KMS-11 (cell line): ENCODE measurements at regions not wholly inside any gene's neighbourhood (a gene's known extent, or its start where the extent isn't known, plus 50 kb on each side); places are given as distances from the start of the nearest gene placed in this dataset.
"Not testable (repeated sequence)": the region's sequence is repeated elsewhere in the genome, so short reads cannot be mapped to it uniquely, and the experiment has no call there.

ENCODE experiments used
- H2AFZ ChIP-seq: fragments of 200-600 bp; sonication (generic); 2 replicates; pipeline ENCODE4 v1.6.1; 2016; ENCODE audit warnings: antibody characterized with exemption, mixed run types, low read depth
- H3K27ac ChIP-seq: fragments of 200-600 bp; sonication (generic); 2 replicates; pipeline ENCODE4 v1.6.1; 2016; ENCODE audit warnings: mild to moderate bottlenecking, mixed run types
- H3K27me3 ChIP-seq: fragments of 200-600 bp; sonication (generic); 2 replicates; pipeline ENCODE4 v1.6.1; 2017; ENCODE audit warnings: mild to moderate bottlenecking, low read depth, mixed run types, moderate library complexity; ENCODE audit not compliant: insufficient read depth
- H3K36me3 ChIP-seq: fragments of 200-600 bp; sonication (generic); 2 replicates; pipeline ENCODE4 v1.6.1; 2017; ENCODE audit warnings: mild to moderate bottlenecking, mixed run types; ENCODE audit not compliant: insufficient read depth
- H3K4me1 ChIP-seq: fragments of 200-600 bp; sonication (generic); 2 replicates; pipeline ENCODE4 v1.6.1; 2016; ENCODE audit warnings: mild to moderate bottlenecking, low read depth, mixed run types; ENCODE audit not compliant: poor library complexity, severe bottlenecking
- H3K4me2 ChIP-seq: fragments of 200-600 bp; sonication (generic); 2 replicates; pipeline ENCODE4 v1.7.0; 2016; ENCODE audit warnings: mild to moderate bottlenecking, mixed run types
- H3K4me3 ChIP-seq: fragments of 200-600 bp; sonication (generic); IDR thresholded peaks from 2 replicates; pipeline ENCODE4 v1.6.1; 2017; ENCODE audit warnings: low read depth, low read length, mixed read lengths; ENCODE audit not compliant: insufficient read depth
- H3K79me2 ChIP-seq: fragments of 200-600 bp; sonication (generic); 2 replicates; pipeline ENCODE4 v1.6.1; 2016; ENCODE audit warnings: low read depth, mixed run types; ENCODE audit not compliant: insufficient read depth
- H3K9ac ChIP-seq: fragments of 200-600 bp; sonication (generic); 2 replicates; pipeline ENCODE4 v1.6.1; 2016; ENCODE audit warnings: mild to moderate bottlenecking, mixed run types
- H4K20me1 ChIP-seq: fragments of 200-600 bp; sonication (generic); 2 replicates; pipeline ENCODE4 v1.6.1; 2016; ENCODE audit warnings: mild to moderate bottlenecking, mixed run types; ENCODE audit not compliant: insufficient read depth
- CTCF ChIP-seq: fragments of 200-600 bp; sonication (generic); conservative IDR thresholded peaks from 2 replicates; pipeline ENCODE4 v1.6.1; 2017; ENCODE audit warnings: low read depth, mild to moderate bottlenecking, antibody characterized with exemption, low read length, moderate library complexity, mixed read lengths

- H3K9ac ChIP-seq, result no peak overlapping the region
- no peaks in the 10 kb centered on the region for H3K79me2 ChIP-seq
- no peaks in the 10 kb centered on the region for H4K20me1 ChIP-seq
- no peaks in the 10 kb centered on the region for H3K4me1 ChIP-seq
- TF ChIP-seq CTCF, result no peak
- H3K27me3 ChIP-seq, result no peaks in the 10 kb centered on the region
- no peak overlapping the region for H2AFZ ChIP-seq
- H3K4me2 ChIP-seq, result no peak overlapping the region
- H3K4me3 ChIP-seq, result no peak overlapping the region
- no peak overlapping the region for H3K27ac ChIP-seq
- H3K36me3 ChIP-seq, result no peaks in the 10 kb centered on the region
These were observed 1124.6 kb upstream of the FAM98A start for GRCh38 chr2:34723683-34724082.

GRCh38 chr2:34719206-34719605, 1120.1 kb upstream of the FAM98A start:
- Histone ChIP-seq H3K4me1 (no peaks in the 10 kb centered on the region), H2AFZ (no peak overlapping the region), H3K4me3 (no peak overlapping the region), H4K20me1 (no peaks in the 10 kb centered on the region), H3K36me3 (no peaks in the 10 kb centered on the region), H3K27me3 (no peaks in the 10 kb centered on the region), H3K4me2 (no peak overlapping the region), H3K79me2 (no peaks in the 10 kb centered on the region), H3K9ac (no peak overlapping the region), H3K27ac (no peak overlapping the region)
- no peak for TF ChIP-seq CTCF

GRCh38 chr2:34705551-34706247, 1106.6 kb upstream of the FAM98A start:
- Histone ChIP-seq H4K20me1 (no peaks in the 10 kb centered on the region), H3K27ac (no peak overlapping the region), H3K27me3 (no peaks in the 10 kb centered on the region), H3K4me1 (no peaks in the 10 kb centered on the region), H3K4me3 (no peak overlapping the region), H3K79me2 (no peaks in the 10 kb centered on the region), H2AFZ (no peak overlapping the region), H3K4me2 (no peak overlapping the region), H3K9ac (no peak overlapping the region), H3K36me3 (no peaks in the 10 kb centered on the region)
- no peak for TF ChIP-seq CTCF

- Histone ChIP-seq H3K36me3 (no peaks in the 10 kb centered on the region), H3K27me3 (no peaks in the 10 kb centered on the region), H4K20me1 (no peaks in the 10 kb centered on the region), H3K9ac (no peak overlapping the region), H3K79me2 (no peaks in the 10 kb centered on the region), H3K4me1 (no peaks in the 10 kb centered on the region), H3K4me3 (no peak overlapping the region), H3K4me2 (no peak overlapping the region), H3K27ac (no peak overlapping the region), H2AFZ (no peak overlapping the region)
- no peak for TF ChIP-seq CTCF
These were observed 1104.2 kb upstream of the FAM98A start for GRCh38 chr2:34703292-34703691.

GRCh38 chr2:34702391-34702790, 1103.3 kb upstream of the FAM98A start:
- H3K27ac ChIP-seq, H2AFZ ChIP-seq, H3K4me3 ChIP-seq, H3K79me2 ChIP-seq, H3K4me2 ChIP-seq, H3K4me1 ChIP-seq, H3K36me3 ChIP-seq, H3K27me3 ChIP-seq, H4K20me1 ChIP-seq, H3K9ac ChIP-seq: not testable (repeated sequence)

- H3K9ac ChIP-seq, H3K27ac ChIP-seq, H2AFZ ChIP-seq, H3K27me3 ChIP-seq, H3K4me2 ChIP-seq, H3K36me3 ChIP-seq, H3K79me2 ChIP-seq, H4K20me1 ChIP-seq, H3K4me1 ChIP-seq, H3K4me3 ChIP-seq: not testable (repeated sequence)
These were observed 1078.5 kb upstream of the FAM98A start for GRCh38 chr2:34677591-34677990.

- not testable (repeated sequence) for H3K4me2 ChIP-seq, H3K4me1 ChIP-seq, H4K20me1 ChIP-seq, H3K27ac ChIP-seq, H3K27me3 ChIP-seq, H3K36me3 ChIP-seq, H3K4me3 ChIP-seq, H3K79me2 ChIP-seq, H2AFZ ChIP-seq, H3K9ac ChIP-seq
These were observed 1078.0 kb upstream of the FAM98A start for GRCh38 chr2:34677119-34677531.
